IMR-90 (cell line): ENCODE measurements at regions not wholly inside any gene's neighbourhood (a gene's known extent, or its start where the extent isn't known, plus 50 kb on each side); places are given as distances from the start of the nearest gene placed in this dataset.

Source experiments
- CEBPB ChIP-seq: IDR thresholded peaks from 2 replicates; pipeline ENCODE4 v1.6.1; 2012; ENCODE audit warnings: low read depth, low read length, improper control_type of control experiment
- CTCF ChIP-seq: conservative IDR thresholded peaks from 2 replicates; pipeline ENCODE4 v1.5.1; 2012; ENCODE audit warnings: mild to moderate bottlenecking, low read depth, low read length, improper control_type of control experiment
- FOS ChIP-seq: fragments of 150-350 bp; IDR thresholded peaks from 2 replicates; pipeline ENCODE4 v1.6.1; 2016; ENCODE audit warnings: low read depth, low read length
- NFE2L2 ChIP-seq: fragments of 150-350 bp; IDR thresholded peaks from 2 replicates; pipeline ENCODE4 v1.6.1; 2016; ENCODE audit warnings: low read depth, mild to moderate bottlenecking, low read length
- POLR2A ChIP-seq: IDR thresholded peaks from 2 replicates; pipeline ENCODE4 v1.6.1; 2012; ENCODE audit warnings: mild to moderate bottlenecking, low read depth, low read length
- USF2 ChIP-seq: fragments of 150-350 bp; IDR thresholded peaks from 2 replicates; pipeline ENCODE4 v1.6.1; 2017; ENCODE audit warnings: mild to moderate bottlenecking, antibody characterized with exemption, low read length, low read depth

- TF ChIP-seq NFE2L2 (no peak), FOS (no peak), POLR2A (no peak), CTCF (no peak), CEBPB (no peak), USF2 (no peak)
Measured at GRCh38 chr16:63481060-63481459, 1444.8 kb upstream of the CDH8 start.
